ENCODE measurements at regions not wholly inside any gene's neighbourhood (a gene's known extent, or its start where the extent isn't known, plus 50 kb on each side); places are given as distances from the start of the nearest gene placed in this dataset.
A peak's percentile ranks its signal among the peaks of the same experiment; 100 is the strongest.

GRCh38 chr15:81454024-81454423 is 80.0 kb upstream of the TMC3 start:
- no peak for TF ChIP-seq CTCF (IDR thresholded peaks at IDR 0.05; ENCODE audit: insufficient read depth, low read length, severe bottlenecking)
- FAIRE-seq (no peak), DNase-seq (ENCODE audit: low read depth) (no peak)
- Histone ChIP-seq H3K27me3 (ENCODE audit: control insufficient read depth, insufficient read depth, low read length) (no peaks in the 10 kb centered on the region), H3K4me3 (ENCODE audit: low read depth, low read length) (no peak overlapping the region), H3K36me3 (ENCODE audit: control insufficient read depth, insufficient read depth, low read length) (no peaks in the 10 kb centered on the region)

- Histone ChIP-seq H3K36me3 (ENCODE audit: control insufficient read depth, insufficient read depth, low read length) (no peaks in the 10 kb centered on the region), H3K27me3 (ENCODE audit: control insufficient read depth, insufficient read depth, low read length) (no peaks in the 10 kb centered on the region), H3K4me3 (ENCODE audit: low read depth, low read length) (no peak overlapping the region)
- TF ChIP-seq CTCF (IDR thresholded peaks at IDR 0.05; ENCODE audit: insufficient read depth, low read length, severe bottlenecking): no peak
- FAIRE-seq (no peak), DNase-seq (ENCODE audit: low read depth) (no peak)
Measured at GRCh38 chr15:81450721-81451120, 76.7 kb upstream of the TMC3 start.

- Histone ChIP-seq H3K4me3 (ENCODE audit: low read depth, low read length) (no peak overlapping the region), H3K27me3 (ENCODE audit: control insufficient read depth, insufficient read depth, low read length) (no peaks in the 10 kb centered on the region), H3K36me3 (ENCODE audit: control insufficient read depth, insufficient read depth, low read length) (no peaks in the 10 kb centered on the region)
- TF ChIP-seq CTCF (IDR thresholded peaks at IDR 0.05; ENCODE audit: insufficient read depth, low read length, severe bottlenecking): no peak
- FAIRE-seq (no peak), DNase-seq (ENCODE audit: low read depth) (peak; percentile 81)
Measured at GRCh38 chr15:81449836-81450474, 75.9 kb upstream of the TMC3 start.

- no peak for TF ChIP-seq CTCF (IDR thresholded peaks at IDR 0.05; ENCODE audit: insufficient read depth, low read length, severe bottlenecking)
- FAIRE-seq: no peak
- H3K36me3 ChIP-seq (ENCODE audit: control insufficient read depth, insufficient read depth, low read length): no peaks in the 10 kb centered on the region
- H3K27me3 ChIP-seq (ENCODE audit: control insufficient read depth, insufficient read depth, low read length): no peaks in the 10 kb centered on the region
- DNase-seq (ENCODE audit: low read depth): no peak
- no peak overlapping the region for H3K4me3 ChIP-seq (ENCODE audit: low read depth, low read length)
Measured at GRCh38 chr15:81443040-81443820, 69.2 kb upstream of the TMC3 start.

- FAIRE-seq (no peak), DNase-seq (ENCODE audit: low read depth) (no peak)
- TF ChIP-seq CTCF (IDR thresholded peaks at IDR 0.05; ENCODE audit: insufficient read depth, low read length, severe bottlenecking): no peak
- no peak overlapping the region for H3K4me3 ChIP-seq (ENCODE audit: low read depth, low read length)
- no peaks in the 10 kb centered on the region for H3K36me3 ChIP-seq (ENCODE audit: control insufficient read depth, insufficient read depth, low read length)
- H3K27me3 ChIP-seq (ENCODE audit: control insufficient read depth, insufficient read depth, low read length): no peaks in the 10 kb centered on the region
Measured at GRCh38 chr15:81442454-81442853, 68.4 kb upstream of the TMC3 start.

Measured in bronchial epithelial cell (primary cell).